ENCODE measurements at regions not wholly inside any gene's neighbourhood (a gene's known extent, or its start where the extent isn't known, plus 50 kb on each side); places are given as distances from the start of the nearest gene placed in this dataset.
A peak's percentile ranks its signal among the peaks of the same experiment; 100 is the strongest.

DNA sequence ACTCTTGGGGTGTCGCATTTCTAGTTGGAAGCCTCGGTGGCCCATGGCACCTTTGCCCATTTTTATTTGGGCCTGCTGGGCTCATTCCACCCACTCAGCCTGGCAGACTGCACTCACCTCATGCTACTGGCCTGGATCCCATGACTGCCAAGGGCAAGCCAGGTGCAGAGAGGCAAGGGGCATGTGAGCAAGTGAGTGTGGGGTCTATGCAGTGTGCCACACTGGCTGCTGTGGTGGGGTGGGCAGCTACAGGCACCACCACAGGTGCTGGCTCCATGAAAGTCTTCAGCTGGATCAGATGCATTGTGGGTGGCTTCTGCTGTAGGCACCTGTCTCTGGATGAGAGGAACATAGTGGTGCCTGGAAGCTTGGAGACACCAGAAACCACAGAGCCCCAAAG lies 220.8 kb downstream of the POLR1F start:
- no peak for DNase-seq (ENCODE audit: low read depth)
- TF ChIP-seq, protein P1, sequence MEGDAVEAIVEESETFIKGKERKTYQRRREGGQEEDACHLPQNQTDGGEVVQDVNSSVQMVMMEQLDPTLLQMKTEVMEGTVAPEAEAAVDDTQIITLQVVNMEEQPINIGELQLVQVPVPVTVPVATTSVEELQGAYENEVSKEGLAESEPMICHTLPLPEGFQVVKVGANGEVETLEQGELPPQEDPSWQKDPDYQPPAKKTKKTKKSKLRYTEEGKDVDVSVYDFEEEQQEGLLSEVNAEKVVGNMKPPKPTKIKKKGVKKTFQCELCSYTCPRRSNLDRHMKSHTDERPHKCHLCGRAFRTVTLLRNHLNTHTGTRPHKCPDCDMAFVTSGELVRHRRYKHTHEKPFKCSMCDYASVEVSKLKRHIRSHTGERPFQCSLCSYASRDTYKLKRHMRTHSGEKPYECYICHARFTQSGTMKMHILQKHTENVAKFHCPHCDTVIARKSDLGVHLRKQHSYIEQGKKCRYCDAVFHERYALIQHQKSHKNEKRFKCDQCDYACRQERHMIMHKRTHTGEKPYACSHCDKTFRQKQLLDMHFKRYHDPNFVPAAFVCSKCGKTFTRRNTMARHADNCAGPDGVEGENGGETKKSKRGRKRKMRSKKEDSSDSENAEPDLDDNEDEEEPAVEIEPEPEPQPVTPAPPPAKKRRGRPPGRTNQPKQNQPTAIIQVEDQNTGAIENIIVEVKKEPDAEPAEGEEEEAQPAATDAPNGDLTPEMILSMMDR (IDR thresholded peaks at IDR 0.05; ENCODE audit: insufficient read depth, low read depth, low read length, missing control alignments), result no peak
- no peak overlapping the region for H3K4me3 ChIP-seq (ENCODE audit: low read length)

DNA sequence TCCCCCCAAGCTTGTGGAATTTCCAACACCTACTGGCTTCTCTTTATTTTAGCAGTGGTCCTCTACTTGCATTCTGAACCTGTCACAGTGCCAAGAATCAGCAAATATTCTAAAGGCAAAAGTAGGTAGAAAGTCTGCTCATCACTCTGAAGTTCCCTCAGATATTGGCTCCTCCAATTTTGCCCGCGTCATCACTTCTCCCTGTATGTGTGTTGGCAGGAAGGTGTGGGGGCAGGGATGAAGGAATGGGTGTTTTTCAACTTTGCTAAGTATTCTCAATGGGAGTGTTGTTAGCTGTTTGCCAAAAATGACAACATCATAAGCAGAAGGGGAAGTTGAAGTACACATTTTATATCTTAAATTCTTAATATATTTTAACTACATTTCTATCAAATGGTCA lies 226.2 kb downstream of the POLR1F start:
- H3K4me3 ChIP-seq (ENCODE audit: low read length), result no peak overlapping the region
- TF ChIP-seq, protein P1 (IDR thresholded peaks at IDR 0.05; ENCODE audit: insufficient read depth, low read depth, low read length, missing control alignments), result no peak
- no peak for DNase-seq (ENCODE audit: low read depth)

- TF ChIP-seq, protein P1 (IDR thresholded peaks at IDR 0.05; ENCODE audit: insufficient read depth, low read depth, low read length, missing control alignments), result no peak
- no peak overlapping the region for H3K4me3 ChIP-seq (ENCODE audit: low read length)
- no peak for DNase-seq (ENCODE audit: low read depth)
These were observed 228.5 kb downstream of the POLR1F start for GRCh38 chr7:19480383-19480782.

- no peak for DNase-seq (ENCODE audit: low read depth)
- TF ChIP-seq, protein P1 (IDR thresholded peaks at IDR 0.05; ENCODE audit: insufficient read depth, low read depth, low read length, missing control alignments), result no peak
- H3K4me3 ChIP-seq (ENCODE audit: low read length), result no peak overlapping the region
These were observed 238.8 kb downstream of the POLR1F start for GRCh38 chr7:19470031-19470430.

GRCh38 chr7:19465861-19466260 lies 243.0 kb downstream of the POLR1F start:
- no peak for DNase-seq (ENCODE audit: low read depth)
- H3K4me3 ChIP-seq (ENCODE audit: low read length), result no peak overlapping the region
- TF ChIP-seq, protein P1 (IDR thresholded peaks at IDR 0.05; ENCODE audit: insufficient read depth, low read depth, low read length, missing control alignments), result no peak

DNA sequence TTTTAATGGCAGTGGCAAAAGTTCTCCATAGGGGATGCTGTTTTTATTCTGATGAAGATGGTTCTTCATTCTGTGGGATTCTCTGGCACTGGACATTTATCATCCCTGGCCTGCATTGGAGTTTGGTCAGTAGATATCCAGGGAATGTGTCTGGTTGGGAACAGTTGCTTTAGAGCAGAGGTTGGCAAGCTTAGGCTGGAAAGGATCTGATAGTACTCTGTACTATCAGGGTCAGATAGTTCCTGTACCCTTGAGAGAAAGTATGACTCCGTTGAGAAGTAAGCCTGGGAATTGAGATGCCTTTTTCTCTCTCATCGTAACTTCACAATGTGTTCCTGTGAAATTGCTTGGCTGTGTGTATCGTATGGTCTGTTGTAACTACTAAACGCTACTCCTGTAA lies 244.1 kb downstream of the POLR1F start:
- no peak overlapping the region for H3K4me3 ChIP-seq (ENCODE audit: low read length)
- TF ChIP-seq, protein P1 (IDR thresholded peaks at IDR 0.05; ENCODE audit: insufficient read depth, low read depth, low read length, missing control alignments), result no peak
- DNase-seq (ENCODE audit: low read depth), result no peak

GRCh38 chr7:19464241-19464640 lies 244.6 kb downstream of the POLR1F start:
- DNase-seq (ENCODE audit: low read depth), result peak; percentile 6
- H3K4me3 ChIP-seq (ENCODE audit: low read length), result no peak overlapping the region
- TF ChIP-seq, protein P1 (IDR thresholded peaks at IDR 0.05; ENCODE audit: insufficient read depth, low read depth, low read length, missing control alignments), result no peak

Measured in epithelial cell of esophagus (primary cell).